ENCODE measurements at regions not wholly inside any gene's neighbourhood (a gene's known extent, or its start where the extent isn't known, plus 50 kb on each side); places are given as distances from the start of the nearest gene placed in this dataset.

DNA sequence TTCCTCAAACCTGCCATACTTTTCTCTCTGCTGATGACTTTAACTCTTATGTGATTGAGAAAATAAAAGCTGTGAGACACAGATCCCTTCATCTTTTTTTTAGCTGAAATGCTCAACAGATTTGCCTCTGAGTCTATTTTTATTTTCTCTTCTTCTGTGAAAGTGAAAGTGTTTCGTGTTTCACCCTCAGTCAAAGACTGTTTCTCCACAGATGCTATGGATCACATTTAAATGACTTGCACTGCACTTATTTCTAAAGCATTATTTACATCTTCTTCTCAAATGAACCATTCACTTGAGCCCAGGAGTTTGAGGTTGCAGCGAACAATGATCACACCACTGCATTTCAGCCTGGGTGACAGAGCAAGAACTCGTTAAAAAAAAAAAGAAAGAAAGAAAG, 890.1 kb upstream of the PCDH20 start:
- intact Hi-C loops (cut with DNase I): no loop called here
- no peak overlapping the region for H3K4me3 ChIP-seq
- H3K4me1 ChIP-seq (ENCODE audit: insufficient read depth): no peaks in the 10 kb centered on the region
- no peak overlapping the region for H3K27ac ChIP-seq
- no peaks in the 10 kb centered on the region for H3K27me3 ChIP-seq
- WGBS, 3 donors: 11 to 59% (median 54%) methylated on average over 3 of the region's 3 CpGs
- H3K9me3 ChIP-seq: no peaks in the 10 kb centered on the region
- no peak for DNase-seq
- TF ChIP-seq POLR2A (IDR thresholded peaks at IDR 0.05) (no peak), EP300 (IDR thresholded peaks at IDR 0.05) (no peak)
- TF ChIP-seq, protein P1, sequence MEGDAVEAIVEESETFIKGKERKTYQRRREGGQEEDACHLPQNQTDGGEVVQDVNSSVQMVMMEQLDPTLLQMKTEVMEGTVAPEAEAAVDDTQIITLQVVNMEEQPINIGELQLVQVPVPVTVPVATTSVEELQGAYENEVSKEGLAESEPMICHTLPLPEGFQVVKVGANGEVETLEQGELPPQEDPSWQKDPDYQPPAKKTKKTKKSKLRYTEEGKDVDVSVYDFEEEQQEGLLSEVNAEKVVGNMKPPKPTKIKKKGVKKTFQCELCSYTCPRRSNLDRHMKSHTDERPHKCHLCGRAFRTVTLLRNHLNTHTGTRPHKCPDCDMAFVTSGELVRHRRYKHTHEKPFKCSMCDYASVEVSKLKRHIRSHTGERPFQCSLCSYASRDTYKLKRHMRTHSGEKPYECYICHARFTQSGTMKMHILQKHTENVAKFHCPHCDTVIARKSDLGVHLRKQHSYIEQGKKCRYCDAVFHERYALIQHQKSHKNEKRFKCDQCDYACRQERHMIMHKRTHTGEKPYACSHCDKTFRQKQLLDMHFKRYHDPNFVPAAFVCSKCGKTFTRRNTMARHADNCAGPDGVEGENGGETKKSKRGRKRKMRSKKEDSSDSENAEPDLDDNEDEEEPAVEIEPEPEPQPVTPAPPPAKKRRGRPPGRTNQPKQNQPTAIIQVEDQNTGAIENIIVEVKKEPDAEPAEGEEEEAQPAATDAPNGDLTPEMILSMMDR (IDR thresholded peaks at IDR 0.05): no peak
- no peaks in the 10 kb centered on the region for H3K36me3 ChIP-seq

DNA sequence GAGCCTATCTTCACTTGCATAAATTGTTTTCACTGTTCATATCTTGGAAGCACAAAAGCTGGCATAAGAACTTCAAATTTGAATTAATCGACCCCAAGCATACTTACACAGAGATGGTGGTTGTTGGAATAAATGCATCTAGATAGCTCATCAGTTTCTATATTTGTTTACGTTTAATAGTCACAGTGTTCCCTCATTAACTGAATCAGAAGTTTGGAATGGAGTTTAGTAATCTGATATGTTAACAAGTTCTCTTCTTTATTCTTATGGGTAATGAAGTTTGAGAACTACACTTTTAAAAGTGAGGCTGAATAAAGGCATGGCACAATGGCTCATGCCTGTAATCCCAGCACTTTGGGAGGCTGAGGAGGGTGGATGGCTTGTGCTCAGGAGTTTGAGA, 886.7 kb upstream of the PCDH20 start:
- DNase-seq: no peak
- Histone ChIP-seq H3K27ac (no peak overlapping the region), H3K4me3 (no peak overlapping the region), H3K4me1 (ENCODE audit: insufficient read depth) (no peaks in the 10 kb centered on the region), H3K27me3 (no peaks in the 10 kb centered on the region), H3K9me3 (no peaks in the 10 kb centered on the region), H3K36me3 (no peaks in the 10 kb centered on the region)
- WGBS, 3 donors: 41 to 85% (median 60%) methylated on average over 2 of the region's 2 CpGs
- intact Hi-C loops (cut with DNase I): no loop called here
- TF ChIP-seq, protein P1 (IDR thresholded peaks at IDR 0.05): no peak

DNA sequence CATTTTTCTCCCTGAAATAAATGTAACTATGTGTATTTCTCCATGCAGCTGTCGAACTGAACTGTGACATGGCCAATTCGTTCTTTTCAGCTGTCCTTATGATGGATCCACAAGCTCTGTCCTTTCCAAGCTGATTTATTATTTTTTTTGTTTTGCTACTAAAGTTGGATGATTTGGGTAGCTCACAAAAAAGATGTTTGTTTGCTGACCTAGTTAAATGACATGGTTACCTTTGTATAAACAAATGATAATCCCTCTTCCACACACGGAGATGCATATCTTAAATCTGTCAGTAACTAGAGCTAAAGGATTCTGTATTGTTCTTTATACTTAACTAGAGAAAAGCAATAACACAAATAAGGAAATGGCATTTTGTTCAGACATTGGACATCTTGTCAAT, 884.3 kb upstream of the PCDH20 start:
- no peak for TF ChIP-seq EP300 (IDR thresholded peaks at IDR 0.05)
- no peak for TF ChIP-seq POLR2A (IDR thresholded peaks at IDR 0.05)
- TF ChIP-seq, protein P1 (IDR thresholded peaks at IDR 0.05): no peak
- intact Hi-C loops (cut with DNase I): no loop called here
- Histone ChIP-seq H3K36me3 (no peaks in the 10 kb centered on the region), H3K4me1 (ENCODE audit: insufficient read depth) (no peaks in the 10 kb centered on the region), H3K27ac (no peak overlapping the region), H3K27me3 (no peaks in the 10 kb centered on the region), H3K4me3 (no peak overlapping the region), H3K9me3 (no peaks in the 10 kb centered on the region)
- WGBS, 3 donors: 21 to 34% (median 26%) methylated on average over 3 of the region's 3 CpGs
- DNase-seq: no peak

DNA sequence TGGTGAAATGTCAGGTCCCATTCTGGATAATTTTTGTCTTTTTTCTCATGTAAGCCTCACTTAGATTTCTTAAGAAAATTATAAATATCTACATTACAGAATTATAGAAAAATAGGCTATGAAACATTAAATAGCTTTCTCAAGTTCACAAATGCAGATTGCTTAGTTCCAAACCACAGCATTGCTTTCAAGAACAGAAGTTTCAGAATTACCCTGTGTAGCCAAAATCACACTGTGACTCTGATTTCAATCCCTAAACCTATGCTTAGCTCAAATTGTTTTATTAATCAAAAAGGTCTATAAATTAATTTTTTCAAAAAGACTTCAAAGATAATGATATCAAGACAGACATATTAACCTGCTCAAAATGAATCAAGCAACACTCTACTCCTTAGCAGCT, 881.2 kb upstream of the PCDH20 start:
- no peaks in the 10 kb centered on the region for H3K9me3 ChIP-seq
- H3K27me3 ChIP-seq: no peaks in the 10 kb centered on the region
- TF ChIP-seq EP300 (IDR thresholded peaks at IDR 0.05) (no peak), POLR2A (IDR thresholded peaks at IDR 0.05) (no peak)
- TF ChIP-seq, protein P1 (IDR thresholded peaks at IDR 0.05): no peak
- intact Hi-C loops (cut with DNase I): no loop called here
- no peaks in the 10 kb centered on the region for H3K4me1 ChIP-seq (ENCODE audit: insufficient read depth)
- no peak overlapping the region for H3K27ac ChIP-seq
- no peak for DNase-seq
- H3K36me3 ChIP-seq: no peaks in the 10 kb centered on the region
- no peak overlapping the region for H3K4me3 ChIP-seq

DNA sequence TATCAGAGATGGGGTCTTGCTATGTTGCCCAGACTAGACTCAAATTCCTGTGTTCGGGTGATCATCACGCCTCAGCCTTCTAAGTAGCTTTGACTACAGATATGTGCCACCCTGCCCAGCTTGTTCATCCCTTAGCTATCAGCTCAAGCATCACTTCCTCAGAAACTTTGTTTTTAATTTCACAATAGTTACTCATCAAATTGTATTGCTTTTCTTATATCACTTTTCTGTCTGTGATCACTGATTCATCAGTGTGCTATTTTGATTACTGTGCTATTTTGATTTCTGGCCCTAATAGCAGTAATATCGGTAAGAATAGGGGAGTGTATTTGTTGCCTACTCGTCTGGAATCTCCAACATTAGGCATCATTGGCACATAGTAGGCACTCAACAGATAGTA, 878.6 kb upstream of the PCDH20 start:
- no peaks in the 10 kb centered on the region for H3K36me3 ChIP-seq
- H3K4me1 ChIP-seq (ENCODE audit: insufficient read depth): no peaks in the 10 kb centered on the region
- intact Hi-C loops (cut with DNase I): no loop called here
- no peak for DNase-seq
- no peak overlapping the region for H3K4me3 ChIP-seq
- WGBS, 3 donors: 65 to 84% (median 68%) methylated on average over 4 of the region's 4 CpGs
- no peaks in the 10 kb centered on the region for H3K27me3 ChIP-seq
- no peaks in the 10 kb centered on the region for H3K9me3 ChIP-seq
- TF ChIP-seq, protein P1 (IDR thresholded peaks at IDR 0.05): no peak
- TF ChIP-seq EP300 (IDR thresholded peaks at IDR 0.05): no peak
- TF ChIP-seq POLR2A (IDR thresholded peaks at IDR 0.05): no peak
- H3K27ac ChIP-seq: no peak overlapping the region

Data from ovary (tissue), 7 donors.